Activated B cell treated with CpG ODN at 0.5 μM for 24 hours (primary cell): ENCODE measurements at regions not wholly inside any gene's neighbourhood (a gene's known extent, or its start where the extent isn't known, plus 50 kb on each side); places are given as distances from the start of the nearest gene placed in this dataset.

Experiments used
- ATAC-seq: fragments of 200-7000 bp; cut with Tn5 transposase; one replicate; pipeline ENCODE4 v1.10.0; 2021; ENCODE audit warnings: low read depth, mild to moderate bottlenecking, moderate library complexity
- CTCF ChIA-PET: fragments of 350-600 bp; sonication (Branson Sonifier 250); formaldehyde crosslinking; loops from one replicate; lab custom pipeline; 2021; ENCODE audit warnings: antibody characterized with exemption; lab: Charles Lee
- POLR2A ChIA-PET: fragments of 350-600 bp; sonication (Branson Sonifier 250); formaldehyde crosslinking; loops from one replicate; lab custom pipeline; 2021; ENCODE audit warnings: antibody characterized with exemption; lab: Charles Lee
- DNase-seq: peaks from one replicate; pipeline ENCODE4 v3.0.0; 2022
- H3K27ac Mint-ChIP-seq: one replicate; pipeline ENCODE4 v1.8.0; 2020; ENCODE audit warnings: mixed read lengths
- H3K27me3 Mint-ChIP-seq: one replicate; pipeline ENCODE4 v1.8.0; 2021; ENCODE audit warnings: mixed read lengths
- H3K36me3 Mint-ChIP-seq: one replicate; pipeline ENCODE4 v1.8.0; 2021; ENCODE audit warnings: low read depth, mixed read lengths
- H3K4me1 Mint-ChIP-seq: one replicate; pipeline ENCODE4 v1.8.0; 2021; ENCODE audit warnings: mixed read lengths
- H3K4me3 Mint-ChIP-seq: one replicate; pipeline ENCODE4 v1.8.0; 2020; ENCODE audit warnings: mild to moderate bottlenecking, mixed read lengths
- H3K9me3 Mint-ChIP-seq: one replicate; pipeline ENCODE4 v1.8.0; 2020; ENCODE audit warnings: mixed read lengths
- CTCF ChIP-seq: fragments of 200-600 bp; IDR thresholded peaks from one replicate; pipeline ENCODE4 v1.8.0; 2022; ENCODE audit warnings: antibody characterized with exemption, mild to moderate bottlenecking
- intact Hi-C: fragments of 100-400 bp; cut with micrococcal nuclease; formaldehyde crosslinking; loops from one replicate; pipeline ENCODE4 v1.15.1; 2024

- POLR2A ChIA-PET: no interaction called here
- intact Hi-C loops: no loop called here
- no peak for ATAC-seq
- H3K36me3 Mint-ChIP-seq: no peaks in the 10 kb centered on the region
- no peak overlapping the region for H3K4me3 Mint-ChIP-seq
- H3K27ac Mint-ChIP-seq: no peak overlapping the region
- no peaks in the 10 kb centered on the region for H3K27me3 Mint-ChIP-seq
- CTCF ChIA-PET: no interaction called here
- no peaks in the 10 kb centered on the region for H3K4me1 Mint-ChIP-seq
- DNase-seq: no peak
- peaks cover 4% of the 10 kb centered on the region for H3K9me3 Mint-ChIP-seq
- no peak for TF ChIP-seq CTCF
These were observed 947.1 kb downstream of the GRM8 start for GRCh38 chr7:126305671-126306070.

- DNase-seq: no peak
- H3K9me3 Mint-ChIP-seq: peaks cover 4% of the 10 kb centered on the region
- intact Hi-C loops: no loop called here
- ATAC-seq: no peak
- CTCF ChIA-PET: no interaction called here
- H3K27ac Mint-ChIP-seq: no peak overlapping the region
- TF ChIP-seq CTCF: no peak
- H3K4me1 Mint-ChIP-seq: no peaks in the 10 kb centered on the region
- H3K27me3 Mint-ChIP-seq: no peaks in the 10 kb centered on the region
- no peaks in the 10 kb centered on the region for H3K36me3 Mint-ChIP-seq
- POLR2A ChIA-PET: no interaction called here
- no peak overlapping the region for H3K4me3 Mint-ChIP-seq
These were observed 948.8 kb downstream of the GRM8 start for GRCh38 chr7:126303926-126304325.

- POLR2A ChIA-PET: no interaction called here
- Mint-ChIP-seq H3K4me1 (no peaks in the 10 kb centered on the region), H3K36me3 (no peaks in the 10 kb centered on the region), H3K9me3 (peaks cover 4% of the 10 kb centered on the region), H3K27me3 (no peaks in the 10 kb centered on the region), H3K4me3 (no peak overlapping the region), H3K27ac (no peak overlapping the region)
- no peak for TF ChIP-seq CTCF
- CTCF ChIA-PET: no interaction called here
- no peak for DNase-seq
- intact Hi-C loops: no loop called here
- no peak for ATAC-seq
These were observed 950.1 kb downstream of the GRM8 start for GRCh38 chr7:126302639-126303038.

- peaks cover 3% of the 10 kb centered on the region for H3K9me3 Mint-ChIP-seq
- POLR2A ChIA-PET: no interaction called here
- no peak overlapping the region for H3K4me3 Mint-ChIP-seq
- ATAC-seq (no peak), DNase-seq (no peak)
- no peaks in the 10 kb centered on the region for H3K4me1 Mint-ChIP-seq
- TF ChIP-seq CTCF: no peak
- CTCF ChIA-PET: no interaction called here
- intact Hi-C loops: no loop called here
- H3K27ac Mint-ChIP-seq: no peak overlapping the region
- H3K27me3 Mint-ChIP-seq: no peaks in the 10 kb centered on the region
- no peaks in the 10 kb centered on the region for H3K36me3 Mint-ChIP-seq
These were observed 966.4 kb downstream of the GRM8 start for GRCh38 chr7:126286317-126286716.

- ATAC-seq (no peak), DNase-seq (no peak)
- ChIA-PET CTCF (no interaction called here), POLR2A (no interaction called here)
- no peaks in the 10 kb centered on the region for H3K27me3 Mint-ChIP-seq
- H3K4me3 Mint-ChIP-seq: no peak overlapping the region
- H3K27ac Mint-ChIP-seq: no peak overlapping the region
- no peak for TF ChIP-seq CTCF
- intact Hi-C loops: no loop called here
- H3K4me1 Mint-ChIP-seq: no peaks in the 10 kb centered on the region
- H3K9me3 Mint-ChIP-seq: peaks cover 11% of the 10 kb centered on the region
- H3K36me3 Mint-ChIP-seq: no peaks in the 10 kb centered on the region
These were observed 1016.5 kb downstream of the GRM8 start for GRCh38 chr7:126236261-126236660.
